HG03025 (cell line): ENCODE measurements at regions not wholly inside any gene's neighbourhood (a gene's known extent, or its start where the extent isn't known, plus 50 kb on each side); places are given as distances from the start of the nearest gene placed in this dataset.

ENCODE experiments used
- ATAC-seq: cut with Tn5 transposase; IDR thresholded peaks from one replicate; pipeline ENCODE4 v1.9.1; 2021; ENCODE audit warnings: mild to moderate bottlenecking, moderate library complexity; ENCODE audit not compliant: unreplicated experiment, low FRiP score

- no peak for ATAC-seq
Measured at GRCh38 chr5:9932770-9933169, 302.6 kb upstream of the TAS2R1 start.

- ATAC-seq: no peak
Measured at GRCh38 chr5:9930156-9930555, 300.0 kb upstream of the TAS2R1 start.

DNA sequence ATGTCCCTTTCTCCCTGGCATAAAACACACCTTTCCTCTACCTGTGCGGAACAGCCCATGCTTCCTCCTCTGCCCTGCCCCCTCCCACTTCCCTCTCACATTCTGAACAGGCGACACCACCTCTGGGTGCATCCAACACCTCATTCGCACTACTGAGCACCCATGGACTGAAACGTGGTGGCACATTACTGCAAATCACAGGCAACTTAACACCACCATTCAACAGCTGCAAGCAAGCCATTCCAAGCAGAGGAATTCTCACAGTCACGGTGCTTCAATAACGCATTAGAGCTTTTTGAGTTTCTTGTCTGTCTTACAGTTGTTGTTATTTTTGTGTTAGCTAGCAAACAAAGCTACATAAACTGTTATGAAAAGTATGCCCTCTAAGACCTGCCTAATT lies 298.2 kb upstream of the TAS2R1 start:
- ATAC-seq: no peak

DNA sequence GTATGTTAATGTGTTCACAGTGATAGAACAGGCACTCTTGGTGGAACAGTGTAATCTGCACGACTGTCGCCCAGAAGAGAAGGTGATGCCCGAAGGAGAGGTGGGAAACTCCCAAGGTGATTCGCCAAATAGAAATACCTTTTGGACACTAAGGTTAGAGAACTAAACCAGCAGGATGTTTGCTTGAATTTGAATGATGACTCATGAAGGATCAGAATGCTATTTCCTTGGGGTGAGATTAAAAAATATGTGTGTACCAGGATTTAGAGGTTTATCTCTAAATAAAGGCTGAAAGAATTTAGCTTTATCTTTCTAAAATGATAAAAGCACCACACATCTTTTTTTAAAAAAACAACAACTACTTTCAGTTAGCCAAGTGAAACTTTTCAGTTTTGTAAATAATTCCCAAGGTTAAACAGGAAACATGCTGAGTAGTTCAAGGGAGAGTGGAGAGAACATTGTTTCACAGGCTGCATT lies 297.4 kb upstream of the TAS2R1 start:
- no peak for ATAC-seq

DNA sequence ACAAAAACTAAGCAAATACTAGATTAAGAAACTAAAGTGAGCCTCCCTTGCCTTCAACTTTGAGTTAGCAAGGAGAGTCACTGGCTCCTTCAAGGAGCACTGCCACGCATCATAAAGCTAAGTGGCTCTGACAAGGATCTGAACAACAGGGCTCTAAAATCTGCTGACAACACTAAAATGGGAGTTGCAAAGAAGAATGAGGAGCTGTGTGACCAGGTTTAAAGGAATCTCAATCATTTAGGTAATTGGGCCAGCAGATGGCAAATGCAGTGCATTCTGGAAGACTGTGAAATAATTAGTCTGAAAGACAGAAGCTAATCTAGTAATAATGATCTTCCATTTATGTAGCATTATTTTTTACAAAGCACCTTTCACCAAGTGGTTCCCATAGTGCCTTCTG lies 297.0 kb upstream of the TAS2R1 start:
- ATAC-seq: no peak

DNA sequence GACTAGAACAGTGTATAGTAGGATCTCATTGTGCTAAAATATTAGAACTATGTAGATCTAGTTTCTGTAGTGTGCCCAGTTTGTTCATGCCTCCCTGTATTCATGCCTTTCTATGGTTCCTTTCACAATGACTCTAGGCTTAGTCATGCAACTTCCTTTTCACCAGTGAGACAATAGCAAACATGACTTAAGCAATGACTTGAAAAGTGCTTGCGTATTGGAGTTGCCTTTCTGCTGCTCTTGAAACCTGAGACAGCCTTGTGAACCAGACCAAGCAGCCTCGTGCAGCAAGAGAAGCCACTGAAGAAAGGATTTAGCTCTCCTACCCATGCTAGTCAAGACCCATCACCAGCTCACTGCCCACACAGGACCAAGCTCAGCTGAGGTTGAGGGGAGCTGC lies 294.5 kb upstream of the TAS2R1 start:
- ATAC-seq: peak; percentile 67

DNA sequence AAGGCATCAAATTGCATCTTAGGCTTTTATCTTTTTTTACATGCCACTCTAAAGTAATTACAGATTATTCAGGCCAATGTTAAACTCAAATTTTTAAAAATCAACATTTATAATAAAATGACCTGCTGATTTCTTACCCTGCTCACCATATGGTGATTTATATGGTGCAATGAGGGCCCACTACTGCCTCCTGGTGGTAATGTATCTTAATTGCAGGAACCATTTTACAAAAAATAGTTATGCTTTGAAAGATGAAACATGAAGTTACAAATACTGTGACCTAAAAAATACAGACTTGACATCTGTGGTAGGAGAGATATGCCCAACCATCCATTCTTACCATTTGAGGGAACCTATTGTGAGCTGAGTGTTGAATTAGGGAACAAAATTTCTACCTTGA lies 292.6 kb upstream of the TAS2R1 start:
- no peak for ATAC-seq

DNA sequence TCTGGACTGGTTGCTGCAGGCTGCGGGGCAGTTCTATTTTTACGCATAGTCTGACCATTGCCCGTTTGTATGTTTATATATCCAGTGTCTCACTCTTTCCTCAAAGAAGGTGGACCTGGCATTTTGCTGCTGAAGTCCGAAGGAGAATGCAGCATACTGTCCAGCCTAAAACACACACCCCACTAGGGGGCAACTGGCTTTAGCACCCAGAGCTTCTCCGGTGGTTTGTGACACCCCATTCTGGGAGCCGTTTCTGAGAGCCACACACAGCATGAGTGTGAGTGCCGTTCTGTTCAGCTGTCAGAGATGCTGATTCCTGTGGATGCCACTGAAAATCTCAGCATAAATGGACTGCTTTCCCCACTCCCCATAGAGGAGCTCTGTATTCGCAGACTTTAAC lies 290.5 kb upstream of the TAS2R1 start:
- no peak for ATAC-seq

DNA sequence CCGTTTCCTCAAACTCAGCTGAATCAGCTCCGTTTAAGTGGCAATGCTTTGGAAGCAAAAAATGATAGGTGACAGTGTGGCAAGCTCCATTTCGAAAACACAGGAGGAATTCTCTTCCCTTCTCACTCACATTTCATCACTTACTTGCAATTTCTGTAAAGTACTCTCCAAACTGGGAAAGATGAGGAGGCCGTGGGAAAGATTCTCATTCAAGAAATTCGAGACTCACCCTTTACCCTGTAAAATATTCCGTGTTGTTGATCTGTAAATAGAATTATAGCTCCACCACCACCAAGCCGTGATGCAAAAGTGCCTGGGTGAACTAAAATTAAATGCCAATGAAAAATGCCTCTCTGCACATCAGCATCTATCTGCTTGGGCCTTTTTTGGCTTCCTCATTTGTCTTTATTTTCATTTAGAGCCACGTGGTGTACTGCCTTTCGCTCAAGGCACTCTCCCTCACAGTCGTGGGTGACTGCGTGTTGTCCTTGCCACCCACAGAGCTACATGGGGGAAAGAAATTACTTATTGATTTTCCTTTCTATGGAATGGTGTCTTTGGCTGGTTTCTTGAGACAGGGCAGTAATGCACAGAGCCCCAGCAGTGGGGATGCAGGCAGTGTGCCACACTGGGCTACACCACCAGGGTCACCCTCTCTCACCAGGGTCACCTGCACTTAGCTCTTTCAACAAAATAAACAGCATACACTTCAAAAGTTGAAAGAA lies 289.3 kb upstream of the TAS2R1 start:
- ATAC-seq: no peak

DNA sequence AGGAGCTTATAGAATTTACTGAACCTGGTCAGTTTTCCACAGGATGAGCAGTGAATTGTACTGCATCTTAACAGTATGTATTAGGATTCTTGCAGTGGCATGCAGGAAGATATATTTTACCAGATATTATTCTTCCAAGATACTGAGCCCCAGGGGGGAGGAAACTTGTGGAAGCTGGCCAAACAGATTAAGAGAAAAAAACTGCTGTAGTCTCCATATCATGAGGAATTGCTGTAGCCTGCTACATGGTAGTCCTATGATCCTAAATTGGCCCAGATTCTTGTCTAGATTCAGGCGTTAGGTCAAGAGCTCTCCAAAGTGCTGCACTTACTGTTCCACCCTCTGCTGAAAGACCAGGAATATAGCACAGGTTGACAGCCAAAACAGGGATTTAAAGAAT lies 275.5 kb upstream of the TAS2R1 start:
- ATAC-seq: no peak

DNA sequence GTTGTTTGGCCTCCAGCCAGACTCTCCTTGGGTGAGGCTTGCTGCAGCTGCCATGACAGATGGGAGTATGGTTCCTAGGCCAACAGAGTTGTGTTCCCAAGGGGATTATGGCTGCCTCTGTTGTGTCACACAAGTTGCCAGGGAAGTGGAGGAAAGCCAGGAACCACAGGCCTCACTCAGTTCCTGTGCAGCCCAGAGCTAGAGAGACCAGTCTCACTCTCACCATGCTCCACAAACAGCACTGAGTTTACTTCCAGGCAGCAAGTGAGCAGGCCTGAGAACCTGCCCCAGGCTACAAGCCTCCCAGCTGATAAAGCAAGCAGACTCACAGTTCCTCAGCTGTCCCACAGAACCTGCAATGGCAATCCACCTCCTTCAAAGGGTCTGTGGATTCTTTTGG lies 273.6 kb upstream of the TAS2R1 start:
- ATAC-seq: no peak

DNA sequence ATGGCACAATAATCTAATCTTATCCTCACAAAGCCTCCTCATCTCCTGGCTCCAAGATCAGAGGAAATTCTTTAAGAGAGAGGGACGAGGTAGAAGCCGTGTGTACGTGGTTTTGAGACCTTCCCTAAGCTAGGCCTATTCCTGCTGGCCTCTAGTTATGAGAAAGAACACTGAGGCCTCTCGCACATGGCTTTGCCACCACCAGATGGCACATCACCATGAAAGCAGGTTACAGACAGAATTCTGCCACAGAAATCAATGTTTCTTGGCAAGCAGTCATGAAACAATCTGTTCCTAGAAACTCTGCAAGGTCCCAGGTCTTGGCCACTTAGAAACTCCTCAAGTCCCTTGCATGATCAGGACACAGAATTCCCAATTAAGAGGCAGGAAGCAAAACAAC lies 268.2 kb upstream of the TAS2R1 start:
- no peak for ATAC-seq

- ATAC-seq: no peak
Measured at GRCh38 chr5:9895302-9895645, 265.1 kb upstream of the TAS2R1 start.

DNA sequence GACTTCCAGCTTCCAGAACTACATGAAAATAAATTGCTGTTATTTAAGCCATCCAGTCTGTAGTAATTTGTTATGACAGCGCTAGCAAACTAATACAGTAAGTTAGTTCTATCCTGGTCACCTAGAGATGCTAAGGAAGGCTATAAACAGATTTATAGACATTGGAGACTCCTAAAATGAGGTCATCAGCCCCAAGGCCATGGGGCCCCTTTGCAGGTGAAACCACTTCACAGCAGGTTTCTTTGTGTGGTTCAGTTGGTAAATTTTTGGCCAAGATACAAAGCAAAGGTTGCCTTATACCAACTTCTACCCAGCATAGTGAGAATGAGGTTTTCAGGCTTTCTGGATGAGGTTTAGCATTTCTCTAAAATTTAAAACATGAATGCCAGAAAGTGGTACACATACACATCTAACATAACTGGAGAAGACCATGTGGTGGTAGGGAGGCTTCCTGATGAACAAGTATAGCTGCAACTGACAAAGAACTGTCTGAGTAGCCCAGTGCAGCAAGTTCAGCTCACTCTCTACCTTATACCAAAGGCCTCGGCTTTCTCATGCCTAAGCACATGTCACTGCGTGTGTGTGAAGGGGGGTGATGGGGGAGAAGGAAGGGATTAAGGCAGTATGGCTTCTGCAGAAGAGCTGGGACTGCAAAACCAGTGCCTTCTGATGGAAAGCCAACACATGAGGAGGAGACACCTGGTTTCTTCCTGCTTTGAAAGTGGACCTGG lies 264.6 kb upstream of the TAS2R1 start:
- no peak for ATAC-seq

- no peak for ATAC-seq
Measured at GRCh38 chr5:9892696-9893095, 262.5 kb upstream of the TAS2R1 start.

DNA sequence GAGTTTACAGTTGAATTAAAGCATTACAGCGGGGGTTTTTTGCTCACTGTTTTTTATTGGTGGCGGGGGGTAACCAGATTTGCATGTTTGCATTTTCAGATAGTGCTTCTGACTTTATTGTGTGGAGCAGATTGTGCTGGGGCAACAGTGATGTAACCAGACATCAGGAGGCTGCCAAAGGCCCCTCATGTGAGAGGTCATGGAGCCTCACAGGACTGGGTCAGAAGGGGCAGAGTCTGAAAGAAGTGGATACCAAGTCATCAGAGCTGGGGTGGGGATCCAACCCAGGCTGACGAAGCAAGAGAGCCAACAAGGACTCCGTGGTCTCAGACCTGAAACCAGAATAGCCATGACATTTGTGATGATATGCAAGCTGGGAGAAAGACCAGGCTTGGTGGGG lies 259.4 kb upstream of the TAS2R1 start:
- no peak for ATAC-seq

- ATAC-seq: no peak
Measured at GRCh38 chr5:9888501-9888901, 258.4 kb upstream of the TAS2R1 start.

GRCh38 chr5:9885164-9885563 lies 255.0 kb upstream of the TAS2R1 start:
- ATAC-seq: no peak

DNA sequence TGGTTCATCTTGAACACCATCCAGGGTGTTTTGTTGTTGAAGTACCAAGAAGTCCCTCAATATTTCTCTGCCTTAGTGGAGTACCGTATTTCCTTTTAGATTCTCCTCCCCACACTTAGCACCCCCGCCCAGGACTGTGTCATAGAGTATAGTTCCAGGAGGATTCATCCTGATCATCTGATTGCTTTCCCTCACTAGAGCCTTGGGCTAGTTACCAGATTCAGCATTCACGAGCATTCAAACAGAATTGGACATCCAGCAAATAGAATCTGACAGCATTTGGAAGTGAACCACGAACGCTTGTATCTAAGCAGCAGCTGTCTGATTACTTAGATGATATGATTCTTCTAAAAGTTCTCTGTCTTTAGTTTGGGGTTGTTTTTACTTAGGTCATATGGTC lies 248.1 kb upstream of the TAS2R1 start:
- ATAC-seq: no peak

DNA sequence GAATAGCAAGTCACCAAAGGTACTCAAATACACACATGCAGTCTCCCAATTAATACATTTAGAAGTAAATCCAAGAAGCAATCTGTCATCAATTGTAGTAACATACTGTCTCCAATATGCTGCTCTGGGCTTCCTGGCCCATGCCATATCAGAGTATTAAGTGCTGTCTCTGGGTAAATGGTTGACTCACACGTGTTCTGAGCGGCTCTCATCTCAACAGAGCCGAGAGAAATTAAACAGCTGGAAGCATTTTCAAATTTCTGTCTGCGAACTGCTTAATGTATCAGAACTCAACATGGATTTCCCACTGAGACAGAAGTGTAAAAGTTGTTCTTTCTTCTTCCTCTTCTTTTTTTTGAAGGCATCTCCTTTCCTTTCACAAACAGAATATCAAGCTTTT lies 247.3 kb upstream of the TAS2R1 start:
- ATAC-seq: no peak

- ATAC-seq: no peak
Measured at GRCh38 chr5:9876451-9876850, 246.3 kb upstream of the TAS2R1 start.

GRCh38 chr5:9869616-9870288 lies 239.6 kb upstream of the TAS2R1 start:
- ATAC-seq: no peak
